HCT116 (cell line): ENCODE measurements at regions not wholly inside any gene's neighbourhood (a gene's known extent, or its start where the extent isn't known, plus 50 kb on each side); places are given as distances from the start of the nearest gene placed in this dataset.

ENCODE experiments used
- ATAC-seq: fragments of 200-7000 bp; cut with Tn5 transposase; 2 replicates; pipeline ENCODE4 v1.9.1; 2020; ENCODE audit warnings: mild to moderate bottlenecking, moderate library complexity
- BruUV-seq: library from RNA; stranded (reverse); fragments of 400-500 nt; replicated peaks from 2 replicates; lab custom pipeline; 2021; lab: Mats Ljungman, UMichigan
- CTCF ChIA-PET: fragments of 300-600 bp; sonication (Branson Sonifier 250); formaldehyde crosslinking; loops from one replicate; lab custom pipeline; 2021; ENCODE audit warnings: antibody characterized with exemption; lab: Charles Lee
- POLR2A ChIA-PET: fragments of 300-600, 350-600 bp; sonication (Branson Sonifier 250); formaldehyde crosslinking; loops from one replicate; lab custom pipeline; 2021; ENCODE audit warnings: antibody characterized with exemption; lab: Charles Lee
- RAD21 ChIA-PET, 2 experiments: fragments of 300-600 bp; sonication (Branson Sonifier 250); formaldehyde crosslinking; loops; one replicate each; lab custom pipeline; 2023; ENCODE audit warnings: low total read pairs in 2 of 2; ENCODE audit not compliant: uncharacterized antibody in 2 of 2, unreplicated experiment in 2 of 2, low non-redundant PET in 1 of 2; lab: Charles Lee
- DNase-seq: peaks from one replicate; pipeline ENCODE4 v3.0.0-alpha.2; 2010; ENCODE audit warnings: low read depth, low spot score
- H2AFZ ChIP-seq: fragments of 200-600 bp; shearing (Covaris generic), sonication (generic); 2 replicates; pipeline ENCODE4 v1.6.1; 2017; ENCODE audit warnings: low read depth, mixed run types, mixed read lengths, antibody characterized with exemption, low read length; ENCODE audit not compliant: poor library complexity, severe bottlenecking
- H3K27ac ChIP-seq: 2 replicates; pipeline ENCODE4 v1.5.1; 2012; ENCODE audit warnings: low read depth, low read length
- H3K27me3 ChIP-seq: fragments of 200-600 bp; sonication (generic); 2 replicates; pipeline ENCODE4 v1.6.1; 2016; ENCODE audit warnings: mixed run types, low read length, mixed read lengths; ENCODE audit not compliant: insufficient read depth
- H3K36me3 ChIP-seq, 2 experiments: fragments of 200-500 bp in 1 of 2; fragments of 200-600 bp in 1 of 2; sonication (Bioruptor generic) in 1 of 2; sonication (generic) in 1 of 2; 2 replicates each; pipeline versions ENCODE4 v1.5.1 to v1.6.1; 2014 to 2016; ENCODE audit warnings: low read length in 2 of 2, inconsistent platforms in 1 of 2, mixed read lengths in 1 of 2, mixed run types in 1 of 2; ENCODE audit not compliant: insufficient read depth in 2 of 2, control insufficient read depth in 1 of 2
- H3K4me1 ChIP-seq, 2 experiments: fragments of 200-600 bp in 1 of 2; sonication (generic) in 1 of 2; 2 replicates each; pipeline versions ENCODE4 v1.5.1 to v1.6.1; 2012 to 2017; ENCODE audit warnings: low read length in 2 of 2, inconsistent platforms in 1 of 2, mild to moderate bottlenecking in 1 of 2, mixed read lengths in 1 of 2, mixed run types in 1 of 2, moderate library complexity in 1 of 2; ENCODE audit not compliant: insufficient read depth in 2 of 2, control insufficient read depth in 1 of 2
- H3K4me2 ChIP-seq: fragments of 200-600 bp; sonication (generic); 2 replicates; pipeline ENCODE4 v1.6.1; 2017; ENCODE audit warnings: mixed run types, low read length, mixed read lengths
- H3K4me3 ChIP-seq, 2 experiments: fragments of 200-600 bp in 1 of 2; sonication (generic) in 1 of 2; replicated peaks in 1 of 2; 2 replicates each; pipeline ENCODE4 v1.5.1; 2011 to 2016; ENCODE audit warnings: low read length in 2 of 2, control low read depth in 1 of 2, low read depth in 1 of 2, mild to moderate bottlenecking in 1 of 2, mixed read lengths in 1 of 2, mixed run types in 1 of 2
- H3K79me2 ChIP-seq: fragments of 200-600 bp; sonication (generic); 2 replicates; pipeline ENCODE4 v1.6.1; 2017; ENCODE audit warnings: mild to moderate bottlenecking, mixed run types, low read length, moderate library complexity, mixed read lengths; ENCODE audit not compliant: insufficient read depth
- H3K9ac ChIP-seq: fragments of 200-600 bp; sonication (generic); 2 replicates; pipeline ENCODE4 v1.6.1; 2016; ENCODE audit warnings: low read length, mixed read lengths
- H3K9me2 ChIP-seq: fragments of 200-600 bp; sonication (generic), shearing (Covaris generic); 2 replicates; pipeline ENCODE4 v1.6.1; 2017; ENCODE audit warnings: mixed run types, mild to moderate bottlenecking, moderate library complexity; ENCODE audit not compliant: insufficient read depth
- H3K9me3 ChIP-seq, 2 experiments: fragments of 200-500 bp in 1 of 2; fragments of 200-600 bp in 1 of 2; sonication (Bioruptor generic) in 1 of 2; sonication (generic) in 1 of 2; 2 replicates each; pipeline ENCODE4 v1.6.1; 2014 to 2017; ENCODE audit warnings: low read length in 2 of 2, mixed read lengths in 2 of 2, inconsistent platforms in 1 of 2, low read depth in 1 of 2, mild to moderate bottlenecking in 1 of 2, mixed run types in 1 of 2, moderate library complexity in 1 of 2; ENCODE audit not compliant: control insufficient read depth in 1 of 2, insufficient read depth in 1 of 2
- H4K20me1 ChIP-seq: fragments of 200-600 bp; sonication (generic), shearing (Covaris generic); 2 replicates; pipeline ENCODE4 v1.6.1; 2017; ENCODE audit warnings: mixed run types, mild to moderate bottlenecking, moderate library complexity; ENCODE audit not compliant: insufficient read depth
- CBX3 ChIP-seq: IDR thresholded peaks from 2 replicates; pipeline ENCODE4 v1.6.1; 2012; ENCODE audit warnings: low read depth
- EGR1 ChIP-seq: IDR thresholded peaks from 2 replicates; pipeline ENCODE4 v1.6.1; 2012; ENCODE audit warnings: low read depth
- EZH2 ChIP-seq: fragments of 200-600 bp; sonication (generic); IDR thresholded peaks from 2 replicates; pipeline ENCODE4 v1.6.1; 2017; ENCODE audit warnings: antibody characterized with exemption, mixed run types
- POLR2A ChIP-seq: IDR thresholded peaks from 2 replicates; pipeline ENCODE4 v1.7.0; 2011; ENCODE audit warnings: borderline replicate concordance; ENCODE audit not compliant: insufficient read depth, insufficient read length; ENCODE audit errors: extremely low read depth
- POLR2AphosphoS5 ChIP-seq: IDR thresholded peaks from 2 replicates; pipeline ENCODE4 v1.6.1; 2011; ENCODE audit warnings: mild to moderate bottlenecking, low read depth, low read length, moderate library complexity
- SP1 ChIP-seq: IDR thresholded peaks from 2 replicates; pipeline ENCODE4 v1.6.1; 2012; ENCODE audit warnings: low read depth
- YY1 ChIP-seq: IDR thresholded peaks from 2 replicates; pipeline ENCODE4 v1.6.1; 2011; ENCODE audit warnings: low read length, low read depth, moderate library complexity, mild to moderate bottlenecking; ENCODE audit not compliant: insufficient replicate concordance; ENCODE audit errors: extremely low read depth
- ZNF274 ChIP-seq: fragments of 200-500 bp; sonication (Bioruptor generic); IDR thresholded peaks from 2 replicates; pipeline ENCODE4 v1.6.1; 2014; ENCODE audit warnings: mild to moderate bottlenecking, low read depth, low read length, inconsistent platforms
- intact Hi-C: fragments of 100-400 bp; cut with micrococcal nuclease; formaldehyde crosslinking; loops from 2 replicates; pipeline ENCODE4 v1.10.0; 2022
- TF ChIP-seq, protein P1 (sequence below): IDR thresholded peaks from 2 replicates; pipeline ENCODE4 v1.6.1; 2012
- TF ChIP-seq, protein P2 (sequence below), 3 experiments: fragments of 200-600 bp in 1 of 3; sonication (generic) in 1 of 3; IDR thresholded peaks in 2 of 3; conservative IDR thresholded peaks in 1 of 3; 2 replicates each; pipeline ENCODE4 v1.5.1; 2012 to 2017; ENCODE audit warnings: low read depth in 2 of 3, low read length in 2 of 3, antibody characterized with exemption in 1 of 3, borderline replicate concordance in 1 of 3, control low read depth in 1 of 3, mild to moderate bottlenecking in 1 of 3, mixed read lengths in 1 of 3, mixed run types in 1 of 3, moderate library complexity in 1 of 3; ENCODE audit not compliant: insufficient read depth in 1 of 3

DNA sequence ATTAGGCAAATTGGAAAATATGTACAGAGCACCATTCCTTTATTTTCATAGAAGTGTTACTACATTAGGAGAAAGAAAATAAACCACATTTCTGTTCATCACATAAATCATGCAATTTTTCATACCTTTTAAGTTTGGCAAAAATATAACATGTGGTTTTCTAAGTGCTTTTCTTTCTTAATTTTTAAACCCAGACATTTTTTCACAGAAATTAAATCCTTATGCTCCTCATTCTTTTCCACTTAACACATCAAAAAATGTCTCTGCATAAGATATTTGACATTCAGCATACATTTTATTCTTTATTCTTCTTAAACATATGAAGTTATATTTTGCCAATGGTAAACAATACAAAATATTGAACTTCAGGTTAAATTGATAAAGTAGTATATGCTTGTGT, 826.6 kb upstream of the SLIT2 start:
- Histone ChIP-seq H3K9me2 (no peaks in the 10 kb centered on the region), H3K9me3 (no peaks in the 10 kb centered on the region), H2AFZ (no peak overlapping the region), H3K36me3 (no peaks in the 10 kb centered on the region), H3K4me3 (no peak overlapping the region), H3K9ac (no peak overlapping the region), H3K27me3 (no peaks in the 10 kb centered on the region), H3K4me2 (no peak overlapping the region), H4K20me1 (no peaks in the 10 kb centered on the region), H3K27ac (no peak overlapping the region), H3K4me1 (0 out of 4 replicates have a peak, but pooled peaks cover 0 to 2% of the 10 kb centered on the region in 2 experiments), H3K79me2 (no peaks in the 10 kb centered on the region)
- RAD21 ChIA-PET = no interaction called here
- no TSS peak for BruUV-seq
- TF ChIP-seq, protein P1, sequence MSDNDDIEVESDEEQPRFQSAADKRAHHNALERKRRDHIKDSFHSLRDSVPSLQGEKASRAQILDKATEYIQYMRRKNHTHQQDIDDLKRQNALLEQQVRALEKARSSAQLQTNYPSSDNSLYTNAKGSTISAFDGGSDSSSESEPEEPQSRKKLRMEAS = no peak
- TF ChIP-seq CBX3 (no peak), EGR1 (no peak)
- intact Hi-C loops = no loop called here
- no peak for ATAC-seq
- CTCF ChIA-PET = no interaction called here
- POLR2A ChIA-PET = no interaction called here
- no peak for DNase-seq

DNA sequence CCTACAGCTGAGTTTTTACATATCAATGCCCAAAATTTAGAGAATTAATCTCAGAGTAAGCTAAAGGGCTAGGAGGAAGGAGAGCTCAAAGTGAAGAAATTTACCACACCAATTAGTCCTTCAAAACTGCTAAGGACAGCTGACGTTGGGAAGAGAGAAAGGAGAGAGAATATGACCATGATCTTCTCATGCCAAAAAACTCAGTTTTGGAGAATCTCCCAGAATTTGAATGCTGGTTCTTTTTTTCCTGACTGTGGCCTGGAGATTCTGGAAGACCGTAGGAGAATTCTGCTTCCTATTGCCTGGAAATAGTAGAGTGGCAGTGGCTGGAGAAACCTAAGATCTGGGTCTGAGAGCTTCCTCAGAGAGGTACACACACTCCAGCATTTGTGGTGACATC, 834.4 kb upstream of the SLIT2 start:
- Histone ChIP-seq H3K9me3 (no peaks in the 10 kb centered on the region), H3K79me2 (no peaks in the 10 kb centered on the region), H3K27ac (no peak overlapping the region), H3K4me3 (no peak overlapping the region), H3K9ac (no peak overlapping the region), H3K9me2 (no peaks in the 10 kb centered on the region), H4K20me1 (no peaks in the 10 kb centered on the region), H2AFZ (no peak overlapping the region), H3K4me2 (no peak overlapping the region), H3K36me3 (no peaks in the 10 kb centered on the region), H3K4me1 (no peaks in the 10 kb centered on the region), H3K27me3 (no peaks in the 10 kb centered on the region)
- ATAC-seq = no peak
- ChIA-PET RAD21 (no interaction called here), CTCF (no interaction called here), POLR2A (no interaction called here)
- intact Hi-C loops = no loop called here
- BruUV-seq = no TSS peak
- no peak for DNase-seq
- TF ChIP-seq ZNF274 (no peak), POLR2A (no peak), EZH2 (no peak), POLR2AphosphoS5 (no peak), SP1 (no peak), YY1 (no peak)
- TF ChIP-seq, protein P2, sequence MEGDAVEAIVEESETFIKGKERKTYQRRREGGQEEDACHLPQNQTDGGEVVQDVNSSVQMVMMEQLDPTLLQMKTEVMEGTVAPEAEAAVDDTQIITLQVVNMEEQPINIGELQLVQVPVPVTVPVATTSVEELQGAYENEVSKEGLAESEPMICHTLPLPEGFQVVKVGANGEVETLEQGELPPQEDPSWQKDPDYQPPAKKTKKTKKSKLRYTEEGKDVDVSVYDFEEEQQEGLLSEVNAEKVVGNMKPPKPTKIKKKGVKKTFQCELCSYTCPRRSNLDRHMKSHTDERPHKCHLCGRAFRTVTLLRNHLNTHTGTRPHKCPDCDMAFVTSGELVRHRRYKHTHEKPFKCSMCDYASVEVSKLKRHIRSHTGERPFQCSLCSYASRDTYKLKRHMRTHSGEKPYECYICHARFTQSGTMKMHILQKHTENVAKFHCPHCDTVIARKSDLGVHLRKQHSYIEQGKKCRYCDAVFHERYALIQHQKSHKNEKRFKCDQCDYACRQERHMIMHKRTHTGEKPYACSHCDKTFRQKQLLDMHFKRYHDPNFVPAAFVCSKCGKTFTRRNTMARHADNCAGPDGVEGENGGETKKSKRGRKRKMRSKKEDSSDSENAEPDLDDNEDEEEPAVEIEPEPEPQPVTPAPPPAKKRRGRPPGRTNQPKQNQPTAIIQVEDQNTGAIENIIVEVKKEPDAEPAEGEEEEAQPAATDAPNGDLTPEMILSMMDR (IDR thresholded peaks at IDR 0.05 in 2 of 3, conservative IDR thresholded peaks at IDR 0.05 in 1 of 3; ENCODE audit: borderline replicate concordance in 1 of 3, insufficient read depth in 1 of 3, low read depth in 2 of 3, low read length in 2 of 3) = no peak
- TF ChIP-seq, protein P1 = no peak
